GM12891 (cell line): ENCODE measurements at regions not wholly inside any gene's neighbourhood (a gene's known extent, or its start where the extent isn't known, plus 50 kb on each side); places are given as distances from the start of the nearest gene placed in this dataset.

Source experiments
- DNase-seq: peaks from one replicate; pipeline ENCODE4 v3.0.0; 2011; ENCODE audit warnings: low spot score; ENCODE audit not compliant: insufficient read length
- FAIRE-seq: peaks from 2 replicates; lab custom pipeline; 2011; peaks lifted over from hg19 to GRCh38; lab: Jason Lieb, UNC
- PAX5 ChIP-seq: IDR thresholded peaks from 2 replicates; pipeline ENCODE4 v1.6.1; 2011; ENCODE audit warnings: low read length, moderate library complexity, mild to moderate bottlenecking; ENCODE audit not compliant: insufficient read depth, severe bottlenecking
- POLR2A ChIP-seq: IDR thresholded peaks from 2 replicates; pipeline ENCODE4 v1.6.1; 2011; ENCODE audit warnings: low read depth, low read length, control low read depth
- POLR2AphosphoS5 ChIP-seq: IDR thresholded peaks from 2 replicates; pipeline ENCODE4 v1.6.1; 2011; ENCODE audit warnings: low read depth, low read length, control low read depth
- POU2F2 ChIP-seq: IDR thresholded peaks from 2 replicates; pipeline ENCODE4 v1.6.1; 2011; ENCODE audit warnings: low read depth, mild to moderate bottlenecking, control low read depth, low read length, moderate library complexity
- SPI1 ChIP-seq: IDR thresholded peaks from 2 replicates; pipeline ENCODE4 v1.6.1; 2011; ENCODE audit warnings: low read depth, low read length, control low read depth
- TAF1 ChIP-seq: IDR thresholded peaks from 2 replicates; pipeline ENCODE4 v1.6.1; 2011; ENCODE audit warnings: low read depth, low read length, control low read depth

GRCh38 chr4:123339507-123340380, 56.9 kb upstream of the SPRY1 start:
- FAIRE-seq, result no peak
- TF ChIP-seq TAF1 (no peak), PAX5 (no peak), POLR2AphosphoS5 (no peak), SPI1 (no peak), POU2F2 (no peak), POLR2A (no peak)
- DNase-seq, result no peak

DNA sequence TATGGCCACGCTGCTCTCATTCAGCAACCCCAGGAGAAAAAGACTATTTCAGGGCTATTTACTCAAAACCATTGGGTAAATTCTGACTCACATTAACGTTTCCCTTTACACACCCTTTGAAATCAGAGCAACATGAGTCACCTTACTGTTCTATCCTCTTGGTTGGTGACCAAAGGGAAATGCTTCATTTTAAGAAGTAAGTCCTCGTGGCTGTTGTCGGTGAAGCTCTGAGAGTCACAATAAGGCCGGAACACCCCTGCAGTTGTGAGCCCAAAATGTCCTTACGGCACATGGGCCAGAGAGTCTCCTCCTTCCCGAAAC, 56.3 kb upstream of the SPRY1 start:
- no peak for FAIRE-seq
- no peak for TF ChIP-seq POU2F2
- no peak for TF ChIP-seq PAX5
- TF ChIP-seq TAF1, result no peak
- TF ChIP-seq POLR2AphosphoS5, result no peak
- no peak for TF ChIP-seq POLR2A
- TF ChIP-seq SPI1, result no peak
- DNase-seq, result no peak

DNA sequence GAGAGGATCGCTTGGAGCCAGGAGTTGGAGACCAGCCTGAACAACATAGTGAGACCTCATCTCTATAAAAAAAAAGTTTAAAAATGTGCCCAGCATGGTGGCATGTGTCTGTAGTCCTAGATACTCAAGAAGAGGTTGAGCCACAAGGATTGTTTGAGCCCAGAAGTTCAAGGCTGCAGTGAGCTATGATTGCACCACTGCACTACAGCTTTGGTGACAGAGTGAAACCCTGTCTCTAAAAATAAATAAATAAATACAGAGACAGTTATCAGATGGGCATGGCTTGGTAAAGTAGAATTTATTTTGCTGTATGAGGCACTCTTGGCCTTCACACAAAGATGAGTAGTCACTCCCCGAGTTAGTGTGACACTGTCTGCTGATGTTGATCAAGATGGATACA, 54.1 kb upstream of the SPRY1 start:
- no peak for DNase-seq
- TF ChIP-seq POU2F2 (no peak), SPI1 (no peak), POLR2A (no peak), POLR2AphosphoS5 (no peak), PAX5 (no peak), TAF1 (no peak)
- no peak for FAIRE-seq

- no peak for FAIRE-seq
- TF ChIP-seq POLR2A (no peak), POLR2AphosphoS5 (no peak), POU2F2 (no peak), PAX5 (no peak), SPI1 (no peak), TAF1 (no peak)
- no peak for DNase-seq
These were observed 53.1 kb upstream of the SPRY1 start for GRCh38 chr4:123343400-123344041.

DNA sequence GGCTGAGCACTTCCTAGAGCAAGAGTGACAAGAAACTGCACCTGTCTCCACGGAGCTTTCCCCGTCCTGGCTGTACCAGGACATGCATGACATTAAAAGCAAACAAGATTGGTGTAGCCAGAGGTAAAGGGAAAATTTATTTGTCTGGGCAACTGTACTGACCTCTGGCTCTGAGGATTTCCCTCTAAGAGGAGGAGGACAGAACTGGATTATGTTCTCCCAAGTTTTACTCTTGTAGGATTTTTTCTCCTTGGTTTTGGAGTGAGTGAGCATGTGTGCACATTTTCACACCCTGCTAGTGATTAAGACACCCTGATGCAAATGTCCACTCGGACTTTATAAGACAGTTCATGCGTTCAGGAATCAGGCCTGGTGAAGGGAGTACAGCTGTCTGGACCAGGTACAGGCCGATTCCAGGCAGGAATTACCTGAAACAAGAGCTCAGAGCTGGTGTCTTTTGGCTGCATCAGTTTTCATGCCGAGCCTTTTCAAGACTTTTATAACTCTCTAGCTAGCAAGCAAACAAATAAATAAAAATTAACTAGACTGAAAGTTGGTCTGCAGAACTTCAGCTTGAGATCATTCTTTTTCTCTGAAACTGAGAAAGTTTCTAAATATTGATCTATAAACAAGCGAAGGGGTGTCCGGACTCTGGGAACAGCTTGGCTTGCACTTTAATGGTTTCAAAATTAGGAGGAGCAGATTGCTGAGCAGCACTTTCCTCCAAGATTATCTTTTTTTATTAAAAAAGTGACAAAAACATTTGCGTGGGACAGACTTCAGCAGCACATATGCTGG, 51.3 kb upstream of the SPRY1 start:
- FAIRE-seq (no peak), DNase-seq (no peak)
- TF ChIP-seq SPI1, result no peak
- TF ChIP-seq PAX5, result no peak
- no peak for TF ChIP-seq POLR2AphosphoS5
- no peak for TF ChIP-seq POLR2A
- no peak for TF ChIP-seq POU2F2

DNA sequence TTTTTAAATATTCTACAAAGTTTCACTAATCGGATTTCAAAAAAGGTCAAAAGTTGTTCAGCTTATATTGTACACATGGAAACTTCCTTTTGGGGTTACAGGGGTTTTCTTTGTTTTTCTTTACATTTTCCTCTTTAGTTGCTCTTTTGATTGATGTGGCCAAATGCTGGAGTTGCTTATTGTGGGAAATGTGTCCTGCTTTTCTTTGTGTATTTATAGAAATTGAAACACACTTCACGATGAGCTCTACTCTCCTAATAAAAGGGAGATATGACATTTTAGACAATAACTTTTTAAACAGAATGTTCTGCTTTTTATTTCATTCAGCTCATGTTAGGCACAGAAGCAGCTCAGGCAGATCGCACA, 50.7 kb upstream of the SPRY1 start:
- no peak for FAIRE-seq
- TF ChIP-seq SPI1 (no peak), POU2F2 (no peak), POLR2AphosphoS5 (no peak), PAX5 (no peak), TAF1 (no peak), POLR2A (no peak)
- no peak for DNase-seq

DNA sequence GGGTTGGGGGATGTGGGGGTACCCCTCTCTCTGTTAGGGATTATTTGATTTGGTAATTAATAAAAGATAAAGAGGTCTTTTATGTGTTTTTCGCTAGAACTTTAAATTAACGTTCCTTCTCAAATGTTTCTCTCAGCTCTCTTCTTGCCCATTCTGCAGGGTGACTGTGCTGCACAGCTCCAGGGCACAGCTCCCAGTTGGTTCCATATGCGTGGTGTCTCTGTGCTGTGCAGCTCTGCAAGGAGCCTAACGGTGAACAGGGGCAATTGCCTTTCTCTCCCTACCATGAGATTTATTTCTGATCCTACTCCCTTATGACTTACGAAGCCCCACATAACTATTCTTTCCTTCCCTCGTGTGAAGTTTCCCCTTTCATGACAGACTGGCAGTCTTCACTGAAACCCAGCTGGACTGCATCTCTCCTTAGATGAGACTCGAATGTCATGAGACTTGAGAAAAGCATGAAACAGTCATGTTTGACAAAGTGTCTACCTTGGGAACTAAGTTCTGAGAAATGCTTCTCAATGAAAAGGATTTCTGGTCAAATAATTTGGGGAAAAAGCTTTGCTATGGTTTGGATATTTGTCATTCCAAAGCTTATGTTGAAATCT, 50.2 kb upstream of the SPRY1 start:
- FAIRE-seq (no peak), DNase-seq (no peak)
- no peak for TF ChIP-seq POLR2AphosphoS5
